Activated T-helper 1 cell treated with anti-CD3 and anti-CD28 coated beads, Interleukin-12 subunit alpha, Interleukin-12 subunit beta, Interleukin-2, Interleukin-4 antibody, amounts not matched to agents 30 ng/mL and 10 ng/mL and 1 ng/mL, durations not matched to agents 14 hours and 24 hours and 36 hours (primary cell): ENCODE measurements at regions not wholly inside any gene's neighbourhood (a gene's known extent, or its start where the extent isn't known, plus 50 kb on each side); places are given as distances from the start of the nearest gene placed in this dataset.
"Not testable (repeated sequence)": the region's sequence is repeated elsewhere in the genome, so short reads cannot be mapped to it uniquely, and the experiment has no call there.

Source experiments
- DNase-seq: peaks from one replicate; pipeline ENCODE4 v3.0.0; 2021; ENCODE audit warnings: low spot score
- H3K27ac Mint-ChIP-seq: one replicate; pipeline ENCODE4 v1.8.0; 2021; ENCODE audit warnings: mild to moderate bottlenecking, mixed read lengths
- H3K27me3 Mint-ChIP-seq: one replicate; pipeline ENCODE4 v1.8.0; 2022; ENCODE audit warnings: mild to moderate bottlenecking, moderate library complexity, mixed read lengths; ENCODE audit not compliant: insufficient read depth
- H3K36me3 Mint-ChIP-seq: one replicate; pipeline ENCODE4 v1.8.0; 2021; ENCODE audit warnings: low read depth, mixed read lengths
- H3K4me1 Mint-ChIP-seq: one replicate; pipeline ENCODE4 v1.8.0; 2021; ENCODE audit warnings: low read depth, mixed read lengths
- H3K4me3 Mint-ChIP-seq: one replicate; pipeline ENCODE4 v1.8.0; 2021; ENCODE audit warnings: mild to moderate bottlenecking, moderate library complexity, mixed read lengths
- H3K9me3 Mint-ChIP-seq: one replicate; pipeline ENCODE4 v1.8.0; 2021; ENCODE audit warnings: mixed read lengths
- intact Hi-C: fragments of 100-400 bp; cut with micrococcal nuclease; formaldehyde crosslinking; loops from one replicate; pipeline ENCODE4 v1.15.1; 2024

- intact Hi-C loops, H3K27ac Mint-ChIP-seq, H3K4me3 Mint-ChIP-seq, H3K4me1 Mint-ChIP-seq, H3K27me3 Mint-ChIP-seq, H3K9me3 Mint-ChIP-seq, H3K36me3 Mint-ChIP-seq: not testable (repeated sequence)
- DNase-seq: peak; percentile 3
These were observed 163.5 kb upstream of the GTF2H2 start for GRCh38 chr5:71230839-71231505.
